T47D (cell line): ENCODE measurements at regions not wholly inside any gene's neighbourhood (a gene's known extent, or its start where the extent isn't known, plus 50 kb on each side); places are given as distances from the start of the nearest gene placed in this dataset.
A peak's percentile ranks its signal among the peaks of the same experiment; 100 is the strongest.

Experiments
- DNase-seq, 2 experiments: peaks; one replicate each; pipeline versions ENCODE4 v3.0.0 to v3.0.0-alpha.2; 2011 to 2012; ENCODE audit warnings: low read depth in 1 of 2, low spot score in 1 of 2
- JUND ChIP-seq: IDR thresholded peaks from 2 replicates; pipeline ENCODE4 v1.6.1; 2012; ENCODE audit warnings: low read depth
- in situ Hi-C: cut with HindIII; loops from 2 replicates; pipeline ENCODE4 v1.10.0; 2016; ENCODE audit warnings: low sequenced_read_pairs, low pct_unique_long_range_greater_than_20kb

DNA sequence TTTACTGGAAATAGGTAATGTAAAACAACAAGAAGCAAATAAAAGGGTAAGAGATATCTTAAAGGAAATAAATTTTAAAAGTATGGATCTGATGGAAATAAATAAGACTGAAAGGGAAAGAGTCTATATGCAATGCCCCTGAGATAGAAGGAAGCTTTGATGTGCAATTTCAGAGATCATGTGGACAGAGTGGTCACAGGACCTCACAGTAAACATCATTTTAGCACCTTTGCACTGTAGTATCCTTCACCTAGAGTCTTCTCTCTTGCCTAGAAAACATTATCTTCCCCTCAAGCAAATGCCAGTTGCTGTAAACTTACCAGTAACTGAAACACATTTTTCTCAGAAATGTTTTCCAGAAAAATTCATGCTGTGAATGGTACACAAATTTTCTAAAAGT, 1621.3 kb upstream of the TMEFF2 start:
- in situ Hi-C loops = no loop called here
- no peak for DNase-seq
- no peak for TF ChIP-seq JUND

DNA sequence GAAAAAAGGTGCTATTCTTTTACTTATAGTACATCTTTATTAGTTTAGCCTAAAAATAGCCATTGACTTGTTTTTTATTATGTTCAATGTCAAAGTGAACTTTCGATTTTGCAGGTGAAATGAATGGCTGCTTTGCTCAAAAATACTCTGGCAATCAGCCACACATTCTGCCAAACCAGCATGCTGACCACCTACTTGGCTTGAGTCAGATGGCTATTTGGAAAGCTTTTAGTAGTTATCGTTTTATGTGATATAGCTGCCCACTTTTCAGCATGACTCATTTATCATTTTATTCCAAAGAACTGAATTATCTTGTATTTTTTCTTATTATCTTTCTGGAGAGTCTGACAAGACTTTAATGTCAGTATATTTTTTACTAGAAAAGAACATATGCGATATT, 1615.8 kb upstream of the TMEFF2 start:
- DNase-seq = no peak
- in situ Hi-C loops = no loop called here
- TF ChIP-seq JUND = no peak

GRCh38 chr2:193808877-193809276, 1614.1 kb upstream of the TMEFF2 start:
- no peak for DNase-seq
- no peak for TF ChIP-seq JUND
- in situ Hi-C loops = no loop called here

DNA sequence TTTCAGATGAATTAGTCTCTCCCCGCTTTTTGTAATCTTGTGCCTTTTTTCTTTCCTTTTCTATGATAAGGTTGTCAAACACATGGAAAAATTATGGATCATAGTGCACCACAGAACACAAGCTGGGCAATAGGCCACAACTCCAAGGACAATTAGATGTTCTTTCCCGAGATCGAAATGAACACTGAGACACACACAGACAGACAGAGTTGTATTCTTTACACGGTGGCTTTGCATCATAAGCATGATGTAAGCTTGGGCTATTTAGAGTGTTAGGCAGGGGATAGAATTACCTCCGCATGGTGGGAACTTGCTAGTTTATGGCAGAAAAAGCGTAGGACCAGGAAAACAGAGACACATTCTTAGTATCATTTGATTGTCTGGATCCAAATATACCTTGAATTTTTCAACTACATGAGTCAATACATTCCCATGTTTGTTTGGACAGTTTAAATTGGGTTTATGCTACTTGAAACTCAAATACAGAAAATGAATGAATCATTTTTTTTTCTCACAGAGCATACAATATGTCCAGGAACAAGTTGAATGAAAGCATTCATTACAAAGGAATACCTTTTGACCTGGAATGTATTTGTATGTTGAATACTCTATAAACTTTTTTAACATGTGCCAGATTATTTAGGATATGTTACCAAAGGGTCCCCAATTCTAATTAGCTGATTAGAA, 1611.5 kb upstream of the TMEFF2 start:
- no peak for TF ChIP-seq JUND
- in situ Hi-C loops = no loop called here
- DNase-seq = no peak

DNA sequence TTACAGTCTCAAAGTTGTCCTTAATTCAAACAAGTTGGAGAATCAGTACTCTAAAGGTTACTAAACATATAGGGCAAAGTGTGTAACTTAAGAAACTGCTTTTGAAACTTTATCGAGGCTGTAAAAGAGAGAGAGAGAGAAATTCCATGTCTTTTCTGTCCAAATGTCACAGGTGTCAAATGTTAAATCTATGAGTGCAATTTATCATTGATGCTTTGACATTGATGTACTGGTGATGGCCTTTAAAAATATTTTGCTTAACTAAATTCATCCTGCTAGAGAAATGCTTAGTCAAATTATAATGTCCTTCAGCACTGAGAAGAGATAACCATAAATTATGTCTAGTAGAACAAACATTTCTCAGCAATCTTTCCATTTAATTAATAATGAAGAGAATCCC, 1602.1 kb upstream of the TMEFF2 start:
- in situ Hi-C loops = no loop called here
- no peak for TF ChIP-seq JUND
- no peak for DNase-seq

- in situ Hi-C loops = no loop called here
- no peak for TF ChIP-seq JUND
- no peak for DNase-seq
Measured at GRCh38 chr2:193793914-193794313, 1599.2 kb upstream of the TMEFF2 start.

- in situ Hi-C loops = no loop called here
- DNase-seq = no peak
- no peak for TF ChIP-seq JUND
Measured at GRCh38 chr2:193783681-193784080, 1588.9 kb upstream of the TMEFF2 start.

GRCh38 chr2:193778293-193778692, 1583.6 kb upstream of the TMEFF2 start:
- no peak for TF ChIP-seq JUND
- in situ Hi-C loops = no loop called here
- no peak for DNase-seq

GRCh38 chr2:193776988-193777387, 1582.3 kb upstream of the TMEFF2 start:
- peak in 1 of 2 experiments; percentile 20 for DNase-seq
- TF ChIP-seq JUND = no peak
- in situ Hi-C loops = no loop called here

GRCh38 chr2:193774166-193774565, 1579.4 kb upstream of the TMEFF2 start:
- TF ChIP-seq JUND = no peak
- in situ Hi-C loops = no loop called here
- no peak for DNase-seq

DNA sequence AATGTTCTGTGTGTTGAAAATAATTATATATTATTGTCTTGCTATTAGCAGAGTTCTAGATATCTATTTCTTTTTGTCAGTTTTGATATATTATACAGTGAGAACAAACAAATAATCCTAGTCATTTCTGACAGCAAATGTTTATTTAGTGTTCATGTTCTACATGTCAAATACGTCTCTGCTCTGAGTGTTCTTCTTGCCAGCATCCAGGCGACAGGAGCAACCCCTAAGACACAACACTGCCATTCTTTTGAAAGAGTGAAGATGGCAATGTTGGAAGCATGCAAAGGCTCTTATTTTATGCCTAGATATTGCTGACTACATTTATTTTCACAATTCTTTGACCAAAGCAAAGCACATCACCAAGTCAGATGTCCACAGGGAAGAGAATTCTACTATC, 1556.6 kb upstream of the TMEFF2 start:
- no peak for DNase-seq
- in situ Hi-C loops = no loop called here
- no peak for TF ChIP-seq JUND

- no peak for TF ChIP-seq JUND
- in situ Hi-C loops = no loop called here
- DNase-seq = no peak
Measured at GRCh38 chr2:193749485-193749884, 1554.8 kb upstream of the TMEFF2 start.

- in situ Hi-C loops = no loop called here
- no peak for DNase-seq
- no peak for TF ChIP-seq JUND
Measured at GRCh38 chr2:193743089-193743488, 1548.4 kb upstream of the TMEFF2 start.

DNA sequence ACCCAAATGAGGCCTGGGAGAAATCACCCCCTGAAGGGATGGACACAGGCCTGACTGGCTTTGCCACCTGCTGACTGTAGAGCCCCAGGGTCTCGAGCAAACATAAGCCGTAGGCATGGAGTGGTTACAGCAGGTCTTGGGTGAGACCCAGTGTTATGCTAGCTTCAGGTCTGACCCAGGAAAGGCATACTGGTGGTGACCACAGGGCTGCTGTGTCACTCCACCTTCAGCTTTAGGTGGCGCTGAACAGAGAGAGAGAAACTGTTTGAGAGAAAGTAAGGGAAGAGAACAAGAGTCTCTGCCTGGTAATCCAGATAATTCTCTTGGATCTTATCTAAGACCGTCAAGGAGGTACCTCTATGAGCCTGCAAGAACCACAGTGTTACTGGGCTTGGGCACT, 1544.2 kb upstream of the TMEFF2 start:
- TF ChIP-seq JUND = no peak
- in situ Hi-C loops = no loop called here
- no peak for DNase-seq
